NCI-H2081 treated with DMSO at 0.1 percent for 48 hours (cell line): ENCODE measurements at regions not wholly inside any gene's neighbourhood (a gene's known extent, or its start where the extent isn't known, plus 50 kb on each side); places are given as distances from the start of the nearest gene placed in this dataset.
"Not testable (repeated sequence)": the region's sequence is repeated elsewhere in the genome, so short reads cannot be mapped to it uniquely, and the experiment has no call there.

Source experiments
- DNase-seq: peaks from one replicate; lab custom pipeline; 2025; lab: John Stamatoyannopoulos, UW

GRCh38 chr22:49527611-49528419 is 299.9 kb downstream of the BRD1 start:
- no peak for DNase-seq

DNA sequence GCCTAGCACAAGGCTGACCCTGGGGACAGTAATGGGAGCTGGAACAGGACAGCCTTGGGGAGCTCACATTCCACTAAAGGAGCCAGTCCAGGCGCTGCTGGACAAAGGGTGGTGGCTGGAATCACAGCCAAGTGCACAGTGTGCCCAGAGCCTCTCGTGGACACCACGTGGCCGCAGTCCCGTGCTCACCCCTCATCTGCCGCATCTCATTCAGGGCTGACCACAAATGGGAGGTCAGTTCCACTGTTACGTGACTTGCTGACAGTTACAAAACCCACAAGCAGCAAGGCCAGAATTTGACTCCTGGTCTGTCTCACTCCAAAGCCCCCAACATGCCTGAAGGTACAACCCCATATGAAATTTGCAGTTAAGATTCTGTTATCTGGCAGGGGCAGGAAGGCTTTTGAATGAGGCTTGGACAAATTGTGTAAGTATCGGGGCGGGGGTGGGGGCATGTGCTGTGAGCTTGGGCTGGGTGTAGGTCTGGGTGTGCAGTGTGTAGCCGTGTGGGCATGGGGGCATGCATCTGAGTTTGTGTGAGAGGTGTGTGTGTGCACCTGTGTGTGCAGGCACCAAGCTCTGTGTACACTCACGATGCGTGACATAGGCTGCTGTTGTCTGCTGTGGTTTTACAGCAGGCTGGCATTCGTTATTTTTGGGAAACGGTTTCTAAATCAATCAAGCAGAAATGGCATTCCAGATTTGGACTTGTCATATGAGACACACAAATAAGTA is 301.7 kb downstream of the BRD1 start:
- no peak for DNase-seq

- no peak for DNase-seq
Measured at GRCh38 chr22:49525360-49525759, 302.3 kb downstream of the BRD1 start.

GRCh38 chr22:49524362-49524761 is 303.3 kb downstream of the BRD1 start:
- DNase-seq: no peak

DNA sequence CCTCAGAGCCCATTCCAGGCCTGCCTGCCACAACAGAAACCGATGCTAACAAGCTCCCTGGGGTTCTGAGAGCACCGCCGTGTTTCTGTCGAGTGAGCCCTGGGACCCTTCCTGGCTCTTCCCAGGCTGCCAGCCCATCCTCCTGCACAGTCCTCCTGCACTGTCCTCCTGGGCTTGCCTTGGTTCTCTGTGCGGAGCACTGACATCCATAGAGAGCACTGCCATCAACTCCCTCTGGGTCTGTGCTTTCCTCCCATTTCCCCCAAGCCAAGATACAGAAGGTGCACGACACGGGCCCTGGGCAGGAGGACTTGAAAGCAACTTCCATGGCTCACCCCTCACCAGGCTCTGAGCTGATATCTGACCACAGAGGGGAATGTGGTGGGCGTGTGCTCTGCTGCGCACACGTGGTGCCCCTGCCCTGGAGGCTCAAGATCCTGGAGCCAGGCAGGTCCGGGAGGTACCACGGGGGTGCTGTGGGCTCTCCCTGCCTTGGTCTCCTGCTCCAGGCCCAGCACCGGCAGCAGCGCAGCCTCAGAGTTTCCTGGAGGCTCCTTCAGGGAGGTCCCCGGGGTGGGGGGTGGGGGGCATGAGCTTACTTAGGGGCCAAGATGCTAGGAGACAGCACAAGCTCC is 304.2 kb downstream of the BRD1 start:
- DNase-seq: no peak

GRCh38 chr22:49522582-49523373 is 304.9 kb downstream of the BRD1 start:
- DNase-seq: no peak

- DNase-seq: no peak
Measured at GRCh38 chr22:49521787-49522224, 305.9 kb downstream of the BRD1 start.

- no peak for DNase-seq
Measured at GRCh38 chr22:49519117-49519737, 308.4 kb downstream of the BRD1 start.

- no peak for DNase-seq
Measured at GRCh38 chr22:49518436-49518970, 309.2 kb downstream of the BRD1 start.

DNA sequence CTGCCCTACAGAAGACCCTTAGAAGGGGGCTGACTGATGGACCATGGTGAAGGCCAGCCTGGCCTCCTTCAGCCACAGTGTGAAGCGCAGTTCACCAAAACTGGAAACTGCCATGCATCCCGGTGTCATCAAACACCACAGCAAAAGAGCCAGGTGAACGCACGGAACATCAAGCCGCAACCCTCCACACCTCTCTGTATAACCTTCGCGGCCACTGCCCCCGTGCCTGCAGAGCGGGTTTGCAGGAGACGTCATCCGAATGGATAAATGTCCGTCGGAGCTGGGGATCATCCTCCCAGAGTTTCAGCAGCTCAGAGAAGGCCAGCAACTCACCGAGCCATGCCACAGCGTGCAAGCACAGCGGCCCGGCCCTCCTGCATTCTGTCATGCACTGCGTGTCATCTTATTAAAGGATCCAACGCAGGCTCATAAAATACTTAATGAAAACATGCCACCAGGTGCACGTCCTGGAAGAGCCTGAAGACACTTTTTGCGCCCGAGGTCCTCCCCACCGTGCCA is 309.9 kb downstream of the BRD1 start:
- DNase-seq: no peak

- DNase-seq: no peak
Measured at GRCh38 chr22:49517211-49517610, 310.5 kb downstream of the BRD1 start.

- DNase-seq: no peak
Measured at GRCh38 chr22:49515475-49515874, 312.2 kb downstream of the BRD1 start.

- DNase-seq: no peak
Measured at GRCh38 chr22:49514641-49515040, 313.0 kb downstream of the BRD1 start.

DNA sequence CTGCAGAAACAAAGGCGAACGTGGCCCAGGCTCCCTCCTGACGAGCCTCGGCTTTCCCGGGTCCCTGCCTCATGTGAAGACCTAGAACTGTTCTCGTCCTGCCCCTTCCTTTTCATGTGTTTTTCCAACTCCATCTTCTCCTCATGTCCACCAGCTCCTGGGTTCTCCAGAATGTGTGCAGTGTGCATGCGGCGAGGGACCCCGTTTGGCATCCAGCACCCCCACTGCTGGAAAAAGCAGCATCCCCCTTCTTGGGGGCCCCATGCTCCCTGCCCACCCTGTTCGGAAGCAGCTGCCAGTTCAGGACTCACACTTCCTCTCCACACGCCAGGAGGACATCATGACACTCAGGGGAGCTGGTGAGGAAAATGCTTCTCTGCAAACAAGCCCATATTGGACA is 313.5 kb downstream of the BRD1 start:
- no peak for DNase-seq

GRCh38 chr22:49513358-49513851 is 314.3 kb downstream of the BRD1 start:
- DNase-seq: no peak

DNA sequence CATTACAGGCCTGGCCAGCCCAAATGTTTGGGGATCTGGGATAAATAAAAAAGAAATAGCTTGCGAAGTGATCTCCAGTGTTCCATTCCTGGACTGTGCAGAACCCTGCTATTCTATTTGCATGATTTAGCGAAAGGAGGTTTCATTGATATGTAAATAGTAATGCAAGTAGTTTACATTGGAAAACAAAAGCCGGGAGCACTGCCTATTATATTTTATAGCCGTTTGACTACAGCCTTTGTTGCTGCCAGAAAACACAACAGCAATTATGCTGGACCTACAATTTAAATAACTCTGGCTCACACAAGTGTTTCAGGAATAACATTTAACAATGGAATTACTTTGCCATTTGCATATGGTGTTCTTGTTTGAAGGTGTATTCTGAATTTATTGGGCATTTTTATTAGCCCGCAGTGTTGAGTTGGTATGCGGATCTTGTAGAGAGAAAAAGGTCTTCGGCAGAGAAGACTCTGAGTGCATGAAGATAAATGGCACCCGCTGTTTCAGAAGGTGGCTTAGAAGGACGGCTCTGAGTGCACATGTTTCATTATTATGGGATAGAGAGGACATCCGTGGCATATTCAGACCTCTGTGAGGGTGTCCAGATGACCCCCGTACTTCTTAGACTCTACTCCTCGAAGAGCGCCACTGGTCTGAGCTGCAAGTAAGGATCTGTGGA is 315.0 kb downstream of the BRD1 start:
- no peak for DNase-seq

- DNase-seq: not testable (repeated sequence)
Measured at GRCh38 chr22:49511393-49512189, 316.1 kb downstream of the BRD1 start.

- no peak for DNase-seq
Measured at GRCh38 chr22:49510718-49511117, 317.0 kb downstream of the BRD1 start.

DNA sequence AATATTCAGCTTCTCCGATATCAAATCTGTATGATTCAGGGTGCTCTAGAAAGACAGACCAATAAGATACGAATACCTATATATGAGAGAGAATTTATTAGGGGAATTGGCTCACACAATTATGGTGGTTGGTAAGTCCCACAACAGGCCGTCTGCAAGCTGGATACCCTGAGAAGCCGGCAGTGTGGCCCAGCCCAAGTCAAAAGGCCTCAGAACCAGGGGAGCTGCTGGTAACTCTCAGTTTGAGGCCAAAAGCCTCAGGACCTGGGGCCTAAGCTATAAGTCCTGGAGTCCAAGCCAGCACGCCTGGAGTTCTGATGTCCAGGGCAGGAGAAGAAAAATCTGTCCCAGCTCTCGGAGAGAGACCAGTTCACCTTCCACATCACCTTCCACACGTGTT is 318.7 kb downstream of the BRD1 start:
- no peak for DNase-seq

GRCh38 chr22:49508561-49508960 is 319.1 kb downstream of the BRD1 start:
- DNase-seq: no peak
